Erythroblast (primary cell): ENCODE measurements at regions not wholly inside any gene's neighbourhood (a gene's known extent, or its start where the extent isn't known, plus 50 kb on each side); places are given as distances from the start of the nearest gene placed in this dataset.

Source experiments
- GATA1 ChIP-seq: IDR thresholded peaks from 2 replicates; pipeline ENCODE4 v1.6.1; 2011; ENCODE audit warnings: low read depth, mild to moderate bottlenecking, control low read depth, low read length, moderate library complexity
- POLR2A ChIP-seq: IDR thresholded peaks from 2 replicates; pipeline ENCODE4 v1.6.1; 2011; ENCODE audit warnings: mild to moderate bottlenecking, low read length

DNA sequence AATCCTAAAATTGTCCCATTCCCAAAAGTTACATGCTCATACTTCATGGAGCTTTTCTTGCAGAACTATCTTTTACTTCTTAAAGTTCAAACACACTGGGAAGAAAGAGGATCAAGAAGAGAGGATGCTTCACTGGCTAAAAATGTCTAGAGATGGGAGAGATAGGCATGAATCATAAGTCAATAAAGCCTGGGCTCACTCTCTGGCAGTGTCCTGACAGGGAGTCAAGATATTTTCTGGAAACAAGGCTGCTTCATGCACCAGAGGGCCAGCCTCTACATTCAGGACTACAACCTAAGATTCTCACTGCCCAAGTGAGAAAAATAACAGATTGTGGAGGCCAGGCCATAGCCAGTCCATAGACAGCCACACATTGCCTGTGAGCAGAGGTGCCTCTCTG, 1358.4 kb downstream of the EFNA5 start:
- TF ChIP-seq POLR2A = no peak
- no peak for TF ChIP-seq GATA1
